ENCODE measurements at regions not wholly inside any gene's neighbourhood (a gene's known extent, or its start where the extent isn't known, plus 50 kb on each side); places are given as distances from the start of the nearest gene placed in this dataset.

DNA sequence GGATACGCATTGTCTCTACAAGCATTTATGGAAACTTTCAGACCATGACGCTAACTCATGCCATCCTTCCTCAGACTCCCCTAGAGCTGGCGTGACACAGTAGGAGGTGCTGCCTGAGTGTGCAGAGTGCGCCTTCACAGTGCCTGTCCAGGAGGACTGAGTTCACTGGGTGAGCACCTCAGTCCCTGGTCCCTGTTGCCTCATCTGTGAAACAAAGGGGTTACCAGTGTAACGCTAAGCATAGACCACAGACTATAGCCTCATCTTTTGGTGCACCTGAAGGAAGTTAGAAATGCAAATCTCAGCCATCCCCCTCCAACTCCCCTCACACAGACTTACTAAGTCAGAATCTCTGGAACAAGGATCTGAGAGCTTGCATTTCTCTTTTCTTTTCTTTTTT is 142.8 kb downstream of the TMEM17 start:
- Histone ChIP-seq H3K36me3 (ENCODE audit: insufficient read depth, low read length) (no peaks in the 10 kb centered on the region), H3K9ac (ENCODE audit: low read length) (no peak overlapping the region; the same call in 1 of the 2 replicates), H3F3A (ENCODE audit: insufficient read depth, low read length) (no peaks in the 10 kb centered on the region), H3K79me2 (ENCODE audit: insufficient read depth, low read length) (no peaks in the 10 kb centered on the region), H2AFZ (ENCODE audit: low read length) (no peak overlapping the region), H3K4me1 (ENCODE audit: insufficient read depth, low read length, severe bottlenecking) (peaks cover 29% of the 10 kb centered on the region), H4K20me1 (ENCODE audit: insufficient read depth, low read length) (no peaks in the 10 kb centered on the region), H3K4me3 (ENCODE audit: low read depth, low read length, poor library complexity, severe bottlenecking) (peak overlapping the region; percentile 10), H3K27me3 (ENCODE audit: insufficient read depth, low read length) (no peaks in the 10 kb centered on the region), H3K9me3 (ENCODE audit: low read length) (no peaks in the 10 kb centered on the region), H3K9me2 (ENCODE audit: low read depth, low read length) (no peaks in the 10 kb centered on the region), H3K27ac (ENCODE audit: low read depth, low read length, poor library complexity, severe bottlenecking) (peak overlapping the region; percentile 66), H3K4me2 (ENCODE audit: low read length) (peak overlapping the region; percentile 48)
- TF ChIP-seq, protein P1, sequence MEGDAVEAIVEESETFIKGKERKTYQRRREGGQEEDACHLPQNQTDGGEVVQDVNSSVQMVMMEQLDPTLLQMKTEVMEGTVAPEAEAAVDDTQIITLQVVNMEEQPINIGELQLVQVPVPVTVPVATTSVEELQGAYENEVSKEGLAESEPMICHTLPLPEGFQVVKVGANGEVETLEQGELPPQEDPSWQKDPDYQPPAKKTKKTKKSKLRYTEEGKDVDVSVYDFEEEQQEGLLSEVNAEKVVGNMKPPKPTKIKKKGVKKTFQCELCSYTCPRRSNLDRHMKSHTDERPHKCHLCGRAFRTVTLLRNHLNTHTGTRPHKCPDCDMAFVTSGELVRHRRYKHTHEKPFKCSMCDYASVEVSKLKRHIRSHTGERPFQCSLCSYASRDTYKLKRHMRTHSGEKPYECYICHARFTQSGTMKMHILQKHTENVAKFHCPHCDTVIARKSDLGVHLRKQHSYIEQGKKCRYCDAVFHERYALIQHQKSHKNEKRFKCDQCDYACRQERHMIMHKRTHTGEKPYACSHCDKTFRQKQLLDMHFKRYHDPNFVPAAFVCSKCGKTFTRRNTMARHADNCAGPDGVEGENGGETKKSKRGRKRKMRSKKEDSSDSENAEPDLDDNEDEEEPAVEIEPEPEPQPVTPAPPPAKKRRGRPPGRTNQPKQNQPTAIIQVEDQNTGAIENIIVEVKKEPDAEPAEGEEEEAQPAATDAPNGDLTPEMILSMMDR (IDR thresholded peaks at IDR 0.05; ENCODE audit: low read length) = no peak
- TF ChIP-seq EZH2 (IDR thresholded peaks at IDR 0.05; ENCODE audit: borderline replicate concordance, low read length) = no peak

DNA sequence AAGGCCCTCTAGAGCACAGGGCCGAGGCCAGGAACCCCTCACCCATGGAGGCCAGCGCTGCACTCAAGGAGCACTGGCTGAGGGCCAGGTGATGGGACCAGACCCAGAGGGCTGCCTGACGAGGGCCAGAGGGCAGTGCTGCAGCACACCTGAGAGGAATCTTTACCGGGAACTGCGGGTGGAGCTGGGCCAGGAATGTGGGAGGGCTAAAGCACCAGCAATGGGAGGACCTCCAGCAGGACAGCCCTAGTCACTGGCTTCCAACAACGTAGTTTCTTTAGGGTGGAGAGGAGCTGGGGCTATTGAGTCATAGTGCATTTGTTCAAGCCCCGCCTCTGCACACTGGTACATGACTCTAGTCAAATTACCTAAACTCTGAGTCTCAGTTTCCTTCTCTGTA is 143.4 kb downstream of the TMEM17 start:
- H3K4me2 ChIP-seq (ENCODE audit: low read length) = peak overlapping the region; percentile 48; the same call in 1 of the 2 replicates
- H3K9me3 ChIP-seq (ENCODE audit: low read length) = no peaks in the 10 kb centered on the region
- H3K9ac ChIP-seq (ENCODE audit: low read length) = no peak overlapping the region; the same call in 1 of the 2 replicates
- TF ChIP-seq, protein P1 (IDR thresholded peaks at IDR 0.05; ENCODE audit: low read length) = no peak
- no peak for TF ChIP-seq EZH2 (IDR thresholded peaks at IDR 0.05; ENCODE audit: borderline replicate concordance, low read length)
- H4K20me1 ChIP-seq (ENCODE audit: insufficient read depth, low read length) = no peaks in the 10 kb centered on the region
- no peaks in the 10 kb centered on the region for H3K27me3 ChIP-seq (ENCODE audit: insufficient read depth, low read length)
- no peaks in the 10 kb centered on the region for H3K36me3 ChIP-seq (ENCODE audit: insufficient read depth, low read length)
- H3F3A ChIP-seq (ENCODE audit: insufficient read depth, low read length) = no peaks in the 10 kb centered on the region
- H2AFZ ChIP-seq (ENCODE audit: low read length) = no peak overlapping the region
- H3K4me1 ChIP-seq (ENCODE audit: insufficient read depth, low read length, severe bottlenecking) = peaks cover 29% of the 10 kb centered on the region
- H3K4me3 ChIP-seq (ENCODE audit: low read depth, low read length, poor library complexity, severe bottlenecking) = peak overlapping the region; percentile 10
- no peaks in the 10 kb centered on the region for H3K9me2 ChIP-seq (ENCODE audit: low read depth, low read length)
- H3K27ac ChIP-seq (ENCODE audit: low read depth, low read length, poor library complexity, severe bottlenecking) = peak overlapping the region; percentile 66
- no peaks in the 10 kb centered on the region for H3K79me2 ChIP-seq (ENCODE audit: insufficient read depth, low read length)

DNA sequence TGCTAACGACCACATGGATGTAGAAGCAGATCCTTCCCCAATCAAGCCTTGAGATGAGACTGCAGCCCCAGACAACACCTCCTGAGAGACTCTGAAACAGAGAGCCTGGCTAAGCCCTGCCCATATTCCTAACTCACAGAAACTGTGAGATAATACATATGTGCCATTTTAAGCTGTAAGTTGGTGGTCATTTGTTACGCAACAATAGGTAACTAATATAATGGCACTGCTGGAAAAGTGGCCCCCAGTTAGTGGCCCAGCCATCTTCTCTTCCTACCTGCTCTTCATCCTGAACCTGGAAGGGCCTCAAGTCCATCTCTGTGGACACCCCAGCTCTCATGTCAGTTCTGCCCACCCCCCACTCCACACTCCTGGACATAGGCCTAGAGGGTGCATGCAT is 144.0 kb downstream of the TMEM17 start:
- H3K36me3 ChIP-seq (ENCODE audit: insufficient read depth, low read length) = no peaks in the 10 kb centered on the region
- H3K79me2 ChIP-seq (ENCODE audit: insufficient read depth, low read length) = no peaks in the 10 kb centered on the region
- H4K20me1 ChIP-seq (ENCODE audit: insufficient read depth, low read length) = no peaks in the 10 kb centered on the region
- no peaks in the 10 kb centered on the region for H3K27me3 ChIP-seq (ENCODE audit: insufficient read depth, low read length)
- TF ChIP-seq EZH2 (IDR thresholded peaks at IDR 0.05; ENCODE audit: borderline replicate concordance, low read length) = no peak
- TF ChIP-seq, protein P1 (IDR thresholded peaks at IDR 0.05; ENCODE audit: low read length) = no peak
- no peaks in the 10 kb centered on the region for H3F3A ChIP-seq (ENCODE audit: insufficient read depth, low read length)
- no peak overlapping the region for H3K4me3 ChIP-seq (ENCODE audit: low read depth, low read length, poor library complexity, severe bottlenecking)
- H3K9me3 ChIP-seq (ENCODE audit: low read length) = no peaks in the 10 kb centered on the region
- peaks cover 29% of the 10 kb centered on the region for H3K4me1 ChIP-seq (ENCODE audit: insufficient read depth, low read length, severe bottlenecking)
- H3K4me2 ChIP-seq (ENCODE audit: low read length) = no peak overlapping the region
- no peaks in the 10 kb centered on the region for H3K9me2 ChIP-seq (ENCODE audit: low read depth, low read length)
- H2AFZ ChIP-seq (ENCODE audit: low read length) = no peak overlapping the region
- H3K27ac ChIP-seq (ENCODE audit: low read depth, low read length, poor library complexity, severe bottlenecking) = peak overlapping the region; percentile 66
- H3K9ac ChIP-seq (ENCODE audit: low read length) = no peak overlapping the region

All from OCI-LY1 (cell line).